GM19468 (cell line): ENCODE measurements at regions not wholly inside any gene's neighbourhood (a gene's known extent, or its start where the extent isn't known, plus 50 kb on each side); places are given as distances from the start of the nearest gene placed in this dataset.

ENCODE experiments used
- ATAC-seq: cut with Tn5 transposase; IDR thresholded peaks from one replicate; pipeline ENCODE4 v1.9.1; 2021; ENCODE audit warnings: mild to moderate bottlenecking, moderate library complexity, moderate number of reproducible peaks; ENCODE audit not compliant: unreplicated experiment; ENCODE audit errors: extremely low read depth

DNA sequence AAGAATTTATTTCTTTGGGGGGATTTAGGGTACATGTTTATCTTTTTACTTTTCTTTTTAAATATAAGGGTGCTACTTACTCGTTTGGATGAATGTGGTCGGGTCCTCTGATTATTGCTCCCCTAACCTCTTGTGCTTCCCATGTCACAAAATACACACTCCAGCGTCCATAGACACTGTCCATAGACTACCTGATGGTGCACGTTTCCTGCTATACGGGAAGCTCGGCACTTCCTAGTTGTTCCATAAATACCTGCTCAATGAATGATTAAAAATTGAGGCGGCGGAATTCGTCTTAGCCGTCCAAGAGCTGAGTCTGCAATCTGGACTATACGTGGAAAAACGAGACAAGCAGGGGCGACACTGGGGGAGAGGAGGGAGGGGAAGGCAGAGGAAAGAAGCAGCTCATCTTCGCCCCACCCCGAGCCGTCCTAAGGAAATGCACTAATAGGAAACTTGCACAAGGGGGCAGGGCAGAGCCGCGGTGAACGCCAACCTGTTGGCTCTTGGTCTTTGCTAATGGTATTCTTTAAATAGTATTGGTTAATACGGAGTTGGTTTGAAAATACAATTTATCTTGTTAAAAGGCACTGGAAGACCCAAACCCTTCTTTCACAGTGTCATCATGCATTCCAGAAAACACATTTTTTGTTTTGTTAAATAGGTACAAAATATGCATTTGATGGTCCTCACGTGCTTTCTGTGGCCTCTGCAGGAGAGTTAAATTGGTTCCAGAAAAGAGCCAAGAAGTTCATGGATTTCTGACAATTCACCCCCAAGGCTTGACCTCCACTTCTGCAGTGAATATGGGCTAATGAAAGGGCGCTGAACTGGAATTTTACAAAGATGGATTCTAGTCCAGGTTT is 73.0 kb upstream of the KCTD1 start:
- no peak for ATAC-seq

DNA sequence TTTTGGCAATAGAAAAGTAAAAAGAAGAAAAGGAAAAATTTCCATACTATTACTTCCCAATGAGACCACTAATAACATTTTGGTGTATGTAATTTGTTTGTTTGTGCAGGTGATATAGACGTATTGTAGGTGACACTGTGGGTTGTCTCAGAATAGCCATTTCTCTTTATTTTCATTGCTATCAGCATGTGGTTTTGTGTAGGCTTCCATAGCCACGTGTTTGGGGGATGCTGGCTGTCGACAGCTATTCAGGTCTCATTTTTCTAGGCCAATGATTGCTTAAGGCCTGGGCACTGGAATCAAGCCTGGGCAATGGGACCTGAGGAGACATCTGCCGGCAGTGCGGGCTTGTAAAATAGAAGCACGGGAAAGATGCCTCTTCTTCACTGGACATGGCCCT is 71.0 kb upstream of the KCTD1 start:
- no peak for ATAC-seq

GRCh38 chr18:26618135-26618534 is 69.8 kb upstream of the KCTD1 start:
- ATAC-seq: no peak

DNA sequence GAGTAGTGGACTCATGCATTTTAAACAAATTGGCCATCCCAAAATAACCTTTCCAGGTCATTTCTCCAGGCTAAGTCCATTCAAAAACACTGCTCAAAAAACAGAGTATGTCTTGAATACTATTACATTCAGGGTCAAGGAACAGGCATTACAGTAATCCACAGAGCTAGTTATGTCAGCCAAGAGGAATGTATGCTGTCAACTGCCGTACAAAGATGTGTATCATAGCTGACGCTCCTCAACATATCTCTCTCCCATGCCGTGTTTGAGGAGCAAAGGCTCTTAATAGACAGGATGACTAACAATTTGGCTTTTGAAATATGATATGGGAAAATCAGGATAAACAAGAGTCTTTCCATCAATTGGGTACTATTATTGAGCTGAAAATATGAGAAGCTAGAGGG is 68.8 kb upstream of the KCTD1 start:
- no peak for ATAC-seq

DNA sequence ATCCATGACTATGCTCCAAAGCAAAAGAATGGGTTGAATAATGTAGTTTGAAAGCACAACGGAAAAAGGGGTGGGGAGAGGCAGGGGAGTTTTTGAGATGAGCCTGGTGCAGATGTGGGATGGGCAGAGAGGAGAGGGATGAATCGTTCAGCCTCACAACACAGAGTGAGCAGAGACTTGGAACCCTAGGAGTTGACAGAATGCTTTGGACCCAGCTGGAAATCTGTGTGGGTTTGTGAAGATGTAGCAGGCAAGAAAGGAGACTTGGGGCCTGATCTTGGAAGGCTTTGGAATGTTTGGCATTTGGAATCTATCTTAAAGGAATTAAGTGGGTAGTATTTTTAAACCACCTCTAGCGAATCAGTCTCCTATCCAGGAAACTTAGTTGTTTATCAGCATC is 66.0 kb upstream of the KCTD1 start:
- no peak for ATAC-seq
